Lower leg skin (tissue), 4 donors: ENCODE measurements at regions not wholly inside any gene's neighbourhood (a gene's known extent, or its start where the extent isn't known, plus 50 kb on each side); places are given as distances from the start of the nearest gene placed in this dataset.
A peak's percentile ranks its signal among the peaks of the same experiment; 100 is the strongest.

Experiments used
- DNase-seq, 2 donors: peaks; one replicate each; pipeline ENCODE4 v3.0.0-alpha.2; 2019; ENCODE audit warnings: low spot score in 2 of 2
- H3K4me3 ChIP-seq: fragments of 200-600 bp; sonication (generic); 2 replicates; pipeline ENCODE4 v1.5.1; 2017; ENCODE audit warnings: mild to moderate bottlenecking, low read depth; ENCODE audit not compliant: poor library complexity, severe bottlenecking
- POLR2A ChIP-seq, 2 donors: fragments of 450-650 bp; IDR thresholded peaks; one replicate each; pipeline ENCODE4 v1.6.1; 2016 to 2017; ENCODE audit warnings: antibody characterized with exemption in 2 of 2, mild to moderate bottlenecking in 1 of 2, moderate library complexity in 1 of 2
- WGBS, 2 donors: methylation state at CpG; one replicate each; pipeline ENCODE4 v1.1.5; 2018; 5-methylcytosine and 5-hydroxymethylcytosine counted together
- intact Hi-C: fragments of 100-400 bp; cut with DNase I; formaldehyde crosslinking; loops from one replicate; pipeline ENCODE4 v1.15.0; 2023; ENCODE audit warnings: low total_unique reads
- TF ChIP-seq, protein P1 (sequence below), 3 donors: fragments of 450-650 bp; IDR thresholded peaks; one replicate each; pipeline ENCODE4 v1.5.1; 2016; ENCODE audit warnings: antibody characterized with exemption in 3 of 3, mild to moderate bottlenecking in 3 of 3, moderate library complexity in 2 of 3

DNA sequence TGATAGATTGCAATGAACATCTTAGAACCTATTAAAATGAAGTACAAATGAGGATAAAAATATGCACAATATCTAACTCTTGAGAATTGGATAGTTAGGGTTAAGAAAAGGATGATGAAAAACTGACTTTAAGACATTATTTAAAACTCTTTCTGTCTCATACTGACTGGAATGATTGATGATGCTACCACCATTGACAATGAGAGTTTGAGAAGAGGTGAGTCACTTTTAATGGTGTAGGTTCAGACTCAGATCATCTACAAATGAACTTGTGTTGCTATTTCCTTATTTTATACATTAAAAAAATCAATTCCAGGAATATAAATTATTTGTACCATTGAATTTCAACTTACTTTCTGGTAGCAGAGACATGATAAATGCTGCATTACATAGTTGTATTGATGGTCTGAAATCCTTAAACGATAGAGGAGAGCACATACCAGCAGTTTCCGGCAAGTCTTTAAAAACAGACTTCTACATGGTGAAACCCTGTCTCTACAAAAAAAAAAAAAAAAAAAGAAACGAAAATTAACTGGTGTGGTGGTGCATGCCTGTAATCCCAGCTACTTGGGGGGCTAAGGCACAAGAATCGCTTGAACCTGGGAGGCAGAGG, 409.0 kb downstream of the OTOL1 start:
- no peak for DNase-seq
- WGBS, 2 donors: 87% methylated on average over 4 of the region's 4 CpGs
- H3K4me3 ChIP-seq: no peak overlapping the region
- intact Hi-C loops: no loop called here
- TF ChIP-seq POLR2A (IDR thresholded peaks at IDR 0.05): no peak
- TF ChIP-seq, protein P1, sequence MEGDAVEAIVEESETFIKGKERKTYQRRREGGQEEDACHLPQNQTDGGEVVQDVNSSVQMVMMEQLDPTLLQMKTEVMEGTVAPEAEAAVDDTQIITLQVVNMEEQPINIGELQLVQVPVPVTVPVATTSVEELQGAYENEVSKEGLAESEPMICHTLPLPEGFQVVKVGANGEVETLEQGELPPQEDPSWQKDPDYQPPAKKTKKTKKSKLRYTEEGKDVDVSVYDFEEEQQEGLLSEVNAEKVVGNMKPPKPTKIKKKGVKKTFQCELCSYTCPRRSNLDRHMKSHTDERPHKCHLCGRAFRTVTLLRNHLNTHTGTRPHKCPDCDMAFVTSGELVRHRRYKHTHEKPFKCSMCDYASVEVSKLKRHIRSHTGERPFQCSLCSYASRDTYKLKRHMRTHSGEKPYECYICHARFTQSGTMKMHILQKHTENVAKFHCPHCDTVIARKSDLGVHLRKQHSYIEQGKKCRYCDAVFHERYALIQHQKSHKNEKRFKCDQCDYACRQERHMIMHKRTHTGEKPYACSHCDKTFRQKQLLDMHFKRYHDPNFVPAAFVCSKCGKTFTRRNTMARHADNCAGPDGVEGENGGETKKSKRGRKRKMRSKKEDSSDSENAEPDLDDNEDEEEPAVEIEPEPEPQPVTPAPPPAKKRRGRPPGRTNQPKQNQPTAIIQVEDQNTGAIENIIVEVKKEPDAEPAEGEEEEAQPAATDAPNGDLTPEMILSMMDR (IDR thresholded peaks at IDR 0.05): no peak

DNA sequence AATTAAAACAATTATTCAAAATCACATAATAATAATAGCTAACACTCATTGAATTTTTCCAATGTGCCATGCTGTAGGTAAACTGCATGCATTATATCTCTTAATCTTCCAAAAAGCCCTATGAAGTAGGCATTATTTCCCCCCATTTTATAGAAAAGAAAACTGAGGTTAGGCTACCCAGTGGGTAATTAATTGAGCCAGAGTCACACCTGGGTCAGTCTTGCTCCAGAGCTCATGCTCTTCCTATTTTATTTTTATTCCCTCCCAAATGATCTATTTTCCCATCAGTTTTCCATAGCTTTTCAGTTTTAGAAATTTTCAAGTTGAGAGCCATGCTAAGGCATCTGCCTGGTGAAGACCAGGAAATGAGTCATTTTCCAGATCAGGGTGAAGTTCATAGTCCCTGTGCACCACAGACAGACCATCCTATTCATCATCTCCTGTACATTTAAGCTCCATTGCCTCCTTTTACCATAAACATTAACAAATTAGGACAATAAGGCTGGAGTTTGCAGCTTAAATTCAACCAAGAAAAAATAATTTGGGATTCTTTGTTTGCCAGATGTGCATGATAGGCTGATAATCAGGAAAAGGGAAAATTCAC, 417.3 kb downstream of the OTOL1 start:
- TF ChIP-seq POLR2A (IDR thresholded peaks at IDR 0.05): no peak
- TF ChIP-seq, protein P1 (IDR thresholded peaks at IDR 0.05): no peak
- no peak for DNase-seq
- no peak overlapping the region for H3K4me3 ChIP-seq
- intact Hi-C loops: no loop called here

DNA sequence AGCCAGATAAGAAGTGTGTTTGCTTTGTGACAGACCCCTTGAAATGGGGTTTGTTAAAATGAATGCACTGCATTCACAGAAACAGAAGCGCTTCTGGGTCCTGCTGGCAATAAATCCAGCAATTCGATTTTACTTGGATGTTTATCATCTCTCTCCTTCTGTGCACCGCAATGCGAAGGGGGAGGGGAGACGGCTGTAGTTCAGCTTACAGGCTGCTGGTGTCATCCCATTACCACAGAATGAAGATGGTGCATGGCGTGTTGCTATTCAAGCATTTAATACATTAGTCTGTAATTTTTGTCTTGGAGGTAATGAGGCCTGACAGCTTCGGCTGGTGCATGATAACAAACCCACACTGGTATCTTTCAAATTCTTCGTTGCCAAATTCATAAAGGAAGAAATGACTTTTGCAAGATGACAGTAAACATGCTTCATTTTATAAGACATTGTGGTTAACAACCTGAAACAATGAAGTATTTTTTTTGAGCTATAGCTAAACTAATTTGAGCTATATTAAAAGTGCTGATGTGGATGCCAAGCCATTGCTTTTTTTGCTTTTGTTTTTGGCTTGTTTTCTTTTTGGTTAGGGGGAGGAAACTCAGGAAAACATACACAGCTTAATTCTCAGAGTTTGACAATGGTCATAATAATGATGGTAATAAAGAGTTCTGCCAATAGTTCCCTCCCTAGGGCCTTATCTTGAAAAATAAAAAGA, 418.3 kb downstream of the OTOL1 start:
- WGBS, 2 donors: 26 to 38% methylated on average over 8 of the region's 8 CpGs
- H3K4me3 ChIP-seq: no peak overlapping the region
- intact Hi-C loops: no loop called here
- no peak for TF ChIP-seq POLR2A (IDR thresholded peaks at IDR 0.05)
- TF ChIP-seq, protein P1 (IDR thresholded peaks at IDR 0.05): no peak
- DNase-seq: peak; percentile 19 to 83

DNA sequence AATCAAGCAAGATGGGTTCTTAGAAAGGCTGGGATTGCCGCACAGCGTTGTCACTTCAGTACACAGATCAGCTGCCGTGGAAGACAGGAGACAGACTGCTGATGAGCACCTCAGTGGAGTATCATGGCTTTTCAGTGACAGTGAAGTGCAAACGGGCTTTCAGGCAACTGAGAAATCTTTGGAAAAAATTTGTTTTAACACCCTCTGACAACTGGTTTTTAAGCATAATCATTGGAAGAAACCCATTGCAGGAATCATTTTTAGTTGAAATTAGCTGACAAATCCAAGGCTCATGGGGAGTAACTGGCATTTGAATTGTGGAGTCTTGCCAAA, 418.8 kb downstream of the OTOL1 start:
- intact Hi-C loops: no loop called here
- WGBS, 2 donors: 56 to 57% methylated on average over 4 of the region's 4 CpGs
- TF ChIP-seq, protein P1 (IDR thresholded peaks at IDR 0.05): no peak
- TF ChIP-seq POLR2A (IDR thresholded peaks at IDR 0.05): no peak
- DNase-seq: no peak
- H3K4me3 ChIP-seq: no peak overlapping the region

DNA sequence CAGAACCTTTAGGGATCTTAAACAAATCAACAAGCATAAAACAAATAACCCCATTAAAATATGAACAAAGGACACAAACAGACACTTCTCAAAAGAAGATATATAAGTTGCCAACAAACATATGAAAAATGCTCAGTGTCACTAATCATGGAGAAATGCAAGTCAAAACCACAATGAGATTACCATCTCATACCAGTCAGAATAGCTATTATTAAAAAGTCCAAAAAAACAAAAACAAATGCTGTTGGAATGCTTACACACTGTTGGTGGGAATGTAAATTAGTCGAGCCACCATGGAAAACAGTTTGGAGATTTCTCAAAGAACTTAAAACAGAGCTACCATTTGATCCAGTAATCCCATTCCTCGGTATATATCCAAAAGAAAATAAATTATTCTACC, 423.6 kb downstream of the OTOL1 start:
- 79 to 85% methylated on average over 2 of the region's 2 CpGs for WGBS, 2 donors

More for the DNA sequence above, 423.6 kb downstream of the OTOL1 start:
- no peak for TF ChIP-seq POLR2A (IDR thresholded peaks at IDR 0.05)
- TF ChIP-seq, protein P1 (IDR thresholded peaks at IDR 0.05): no peak
- no peak for DNase-seq
- intact Hi-C loops: no loop called here
- H3K4me3 ChIP-seq: no peak overlapping the region
